ENCODE measurements at regions not wholly inside any gene's neighbourhood (a gene's known extent, or its start where the extent isn't known, plus 50 kb on each side); places are given as distances from the start of the nearest gene placed in this dataset.

DNA sequence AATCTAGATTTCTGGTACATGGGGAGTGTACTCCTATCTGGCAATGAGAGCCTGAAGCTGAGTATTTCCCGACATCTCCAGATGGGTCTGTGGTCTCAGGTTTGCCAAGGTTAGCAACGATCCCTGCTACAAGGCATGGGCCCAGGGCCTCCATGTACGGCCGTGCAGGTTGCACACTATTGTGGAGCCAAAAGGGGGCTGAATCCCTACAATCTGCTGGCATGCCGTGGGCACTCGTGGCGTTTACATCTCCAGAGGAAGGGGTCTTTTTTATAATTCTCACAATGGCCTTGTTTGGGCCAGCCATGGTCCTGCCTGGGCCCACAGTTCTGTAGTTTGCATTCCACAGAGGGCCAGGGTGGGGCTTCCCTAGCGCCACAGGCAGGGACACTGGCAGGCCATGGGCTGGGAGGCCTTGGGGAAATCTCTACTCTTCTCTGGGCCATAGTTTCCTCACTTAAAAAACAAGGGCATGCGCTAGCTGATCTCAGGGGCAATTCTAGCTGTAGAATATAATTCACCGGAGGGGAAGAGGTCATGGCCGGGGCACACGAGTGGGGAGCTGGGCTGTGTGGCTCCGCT is 68.9 kb upstream of the TLE3 start:
- Histone ChIP-seq H2BK12ac (ENCODE audit: insufficient read length, low read depth, low read length) (no peak overlapping the region), H4K91ac (ENCODE audit: insufficient read length, low read depth, low read length) (no peak overlapping the region), H2BK20ac (ENCODE audit: low read depth, low read length, poor library complexity, severe bottlenecking) (no peak overlapping the region), H3K23me2 (ENCODE audit: insufficient read length, low read depth, low read length, poor library complexity, severe bottlenecking) (no peaks in the 10 kb centered on the region), H3K9me3 (ENCODE audit: control insufficient read depth, low read depth, low read length) (no peaks in the 10 kb centered on the region), H3T11ph (ENCODE audit: low read length) (no peak overlapping the region), H3K4ac (ENCODE audit: low read depth, low read length) (no peak overlapping the region), H4K5ac (ENCODE audit: insufficient read length, low read depth, low read length) (no peak overlapping the region), H3K79me1 (ENCODE audit: insufficient read depth, low read depth, low read length, poor library complexity, severe bottlenecking) (no peaks in the 10 kb centered on the region), H3K18ac (ENCODE audit: insufficient read length, low read depth, low read length) (no peak overlapping the region), H3K27ac (ENCODE audit: insufficient read length, low read depth, low read length) (no peak overlapping the region), H2BK120ac (ENCODE audit: low read depth, low read length, poor library complexity, severe bottlenecking) (no peak overlapping the region), H3K27me3 (ENCODE audit: insufficient read depth, low read length) (no peaks in the 10 kb centered on the region), H3K79me2 (ENCODE audit: insufficient read depth, low read length) (no peaks in the 10 kb centered on the region), H4K8ac (replicated peaks; ENCODE audit: insufficient read length, low read depth, low read length) (no peak overlapping the region), H3K4me1 (ENCODE audit: insufficient read depth, low read length) (no peaks in the 10 kb centered on the region), H3K23ac (ENCODE audit: insufficient read length, low read depth, low read length) (no peak overlapping the region), H2AFZ (ENCODE audit: low read length) (no peak overlapping the region), H3K14ac (ENCODE audit: insufficient read depth, low read length) (no peak overlapping the region; the same call in 1 of the 2 replicates), H2BK15ac (ENCODE audit: low read depth, low read length) (no peak overlapping the region), H3K9ac (ENCODE audit: extremely low read depth, insufficient read length, low read length) (no peak overlapping the region), H4K20me1 (ENCODE audit: control insufficient read depth, insufficient read depth, insufficient read length) (no peaks in the 10 kb centered on the region), H2BK5ac (ENCODE audit: insufficient read length, low read length) (no peak overlapping the region), H2AK5ac (ENCODE audit: insufficient read length, low read length) (no peak overlapping the region), H3K56ac (ENCODE audit: insufficient read length, low read depth, low read length) (no peak overlapping the region), H3K4me2 (ENCODE audit: insufficient read depth, insufficient read length, low read length) (no peak overlapping the region)
- Mint-ChIP-seq H3K9me3 (no peaks in the 10 kb centered on the region), H3K27me3 (ENCODE audit: low read depth) (no peaks in the 10 kb centered on the region; the same call in none of the 2 replicates), H3K4me1 (peaks cover 14 to 21% of the 10 kb centered on the region in 2 experiments), H3K36me3 (ENCODE audit: insufficient read depth in 1 of 3, low read depth in 3 of 3) (no peaks in the 10 kb centered on the region; a peak in 1 of 7 replicates), H3K4me3 (no peak overlapping the region; a peak in 1 of 5 replicates), H3K27ac (peak overlapping the region in 1 of 3 experiments; percentile 36; a peak in 2 of 7 replicates)
- TF ChIP-seq, protein P1, sequence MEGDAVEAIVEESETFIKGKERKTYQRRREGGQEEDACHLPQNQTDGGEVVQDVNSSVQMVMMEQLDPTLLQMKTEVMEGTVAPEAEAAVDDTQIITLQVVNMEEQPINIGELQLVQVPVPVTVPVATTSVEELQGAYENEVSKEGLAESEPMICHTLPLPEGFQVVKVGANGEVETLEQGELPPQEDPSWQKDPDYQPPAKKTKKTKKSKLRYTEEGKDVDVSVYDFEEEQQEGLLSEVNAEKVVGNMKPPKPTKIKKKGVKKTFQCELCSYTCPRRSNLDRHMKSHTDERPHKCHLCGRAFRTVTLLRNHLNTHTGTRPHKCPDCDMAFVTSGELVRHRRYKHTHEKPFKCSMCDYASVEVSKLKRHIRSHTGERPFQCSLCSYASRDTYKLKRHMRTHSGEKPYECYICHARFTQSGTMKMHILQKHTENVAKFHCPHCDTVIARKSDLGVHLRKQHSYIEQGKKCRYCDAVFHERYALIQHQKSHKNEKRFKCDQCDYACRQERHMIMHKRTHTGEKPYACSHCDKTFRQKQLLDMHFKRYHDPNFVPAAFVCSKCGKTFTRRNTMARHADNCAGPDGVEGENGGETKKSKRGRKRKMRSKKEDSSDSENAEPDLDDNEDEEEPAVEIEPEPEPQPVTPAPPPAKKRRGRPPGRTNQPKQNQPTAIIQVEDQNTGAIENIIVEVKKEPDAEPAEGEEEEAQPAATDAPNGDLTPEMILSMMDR (conservative IDR thresholded peaks at IDR 0.05), result no peak
- DNase-seq, result no peak
- WGBS (ENCODE audit: extremely low coverage, insufficient read length, low lambda C conversion rate), result no CpG with 5 or more reads among the region's 13 CpGs
